SK-N-SH (cell line): ENCODE measurements at regions not wholly inside any gene's neighbourhood (a gene's known extent, or its start where the extent isn't known, plus 50 kb on each side); places are given as distances from the start of the nearest gene placed in this dataset.

Experiments
- CTCF ChIA-PET: fragments of 300-600, 350-600 bp; formaldehyde crosslinking; extraction: SDS; loops from one replicate; lab custom pipeline; 2021; lab: Yijun Ruan, JAX
- POLR2A ChIA-PET: fragments of 350-600 bp; sonication (Branson Sonifier 250); formaldehyde crosslinking; extraction: SDS; loops from one replicate; lab custom pipeline; 2020; ENCODE audit warnings: antibody characterized with exemption, inconsistent platforms; lab: Yijun Ruan, JAX
- DNase-seq: peaks from one replicate; pipeline ENCODE4 v3.0.0; 2012
- H2AFZ ChIP-seq: fragments of 200-600 bp; sonication (generic); 2 replicates; pipeline ENCODE4 v1.8.1; 2016; ENCODE audit warnings: antibody characterized with exemption, mild to moderate bottlenecking, low read depth
- H3F3A ChIP-seq: fragments of 200-600 bp; sonication (generic); replicated peaks from 2 replicates; pipeline ENCODE3; 2016; ENCODE audit warnings: antibody characterized with exemption, mild to moderate bottlenecking; ENCODE audit not compliant: insufficient read depth
- H3K27ac ChIP-seq, 2 experiments: fragments of 200-500 bp in 1 of 2; fragments of 200-600 bp in 1 of 2; sonication (Bioruptor generic) in 1 of 2; sonication (generic), shearing (Covaris generic) in 1 of 2; 2 replicates each; pipeline versions ENCODE4 v1.5.1 to v1.6.1; 2014 to 2016; ENCODE audit warnings: low read depth in 2 of 2, inconsistent platforms in 1 of 2, low read length in 1 of 2, mild to moderate bottlenecking in 1 of 2, mixed read lengths in 1 of 2
- H3K27me3 ChIP-seq: fragments of 200-600 bp; sonication (generic), shearing (Covaris generic); 2 replicates; pipeline ENCODE4 v1.6.1; 2016; ENCODE audit warnings: mixed run types; ENCODE audit not compliant: insufficient read depth
- H3K36me3 ChIP-seq, 2 experiments: fragments of 200-500 bp in 1 of 2; fragments of 200-600 bp in 1 of 2; sonication (Bioruptor generic) in 1 of 2; sonication (generic) in 1 of 2; replicated peaks in 1 of 2; 2 replicates each; pipeline versions ENCODE3 to v1.5.1; 2014 to 2016; ENCODE audit warnings: low read length in 1 of 2, mild to moderate bottlenecking in 1 of 2; ENCODE audit not compliant: insufficient read depth in 2 of 2, control insufficient read depth in 1 of 2
- H3K4me1 ChIP-seq, 2 experiments: fragments of 200-500 bp in 1 of 2; fragments of 200-600 bp in 1 of 2; sonication (Bioruptor generic) in 1 of 2; sonication (generic), shearing (Covaris generic) in 1 of 2; 2 replicates each; pipeline versions ENCODE4 v1.5.1 to v1.6.1; 2014 to 2016; ENCODE audit warnings: low read depth in 1 of 2, low read length in 1 of 2, mixed run types in 1 of 2; ENCODE audit not compliant: insufficient read depth in 2 of 2, control insufficient read depth in 1 of 2
- H3K4me2 ChIP-seq: fragments of 200-600 bp; sonication (generic), shearing (Covaris generic); 2 replicates; pipeline ENCODE4 v1.6.1; 2017; ENCODE audit warnings: mixed run types
- H3K4me3 ChIP-seq, 2 experiments: fragments of 200-500 bp in 1 of 2; fragments of 200-600 bp in 1 of 2; sonication (Bioruptor generic) in 1 of 2; sonication (generic), shearing (Covaris generic) in 1 of 2; 2 replicates each; pipeline versions ENCODE4 v1.5.1 to v1.8.1; 2014 to 2016; ENCODE audit warnings: low read depth in 2 of 2, inconsistent platforms in 1 of 2, low read length in 1 of 2, mild to moderate bottlenecking in 1 of 2, mixed read lengths in 1 of 2, moderate library complexity in 1 of 2
- H3K79me2 ChIP-seq: fragments of 200-600 bp; sonication (generic); 2 replicates; pipeline ENCODE4 v1.8.1; 2017; ENCODE audit warnings: mild to moderate bottlenecking; ENCODE audit not compliant: insufficient read depth
- H3K9ac ChIP-seq: fragments of 200-600 bp; sonication (generic); 2 replicates; pipeline ENCODE4 v1.6.1; 2017; ENCODE audit warnings: mixed run types
- H3K9me2 ChIP-seq: fragments of 200-600 bp; sonication (generic); 2 replicates; pipeline ENCODE4 v1.6.1; 2017; ENCODE audit warnings: mixed run types
- H3K9me3 ChIP-seq: fragments of 200-600 bp; sonication (generic); 2 replicates; pipeline ENCODE4 v1.6.1; 2017; ENCODE audit warnings: mixed run types, mild to moderate bottlenecking, moderate library complexity
- H4K20me1 ChIP-seq: fragments of 200-600 bp; sonication (generic); 2 replicates; pipeline ENCODE4 v1.6.1; 2017; ENCODE audit warnings: mild to moderate bottlenecking, mixed run types; ENCODE audit not compliant: insufficient read depth
- CHD2 ChIP-seq: fragments of 150-350 bp; IDR thresholded peaks from 2 replicates; pipeline ENCODE4 v1.6.1; 2018; ENCODE audit warnings: low read length; ENCODE audit not compliant: partially characterized antibody
- CTCF ChIP-seq: fragments of 200-600 bp; sonication (generic); IDR thresholded peaks from 2 replicates; pipeline ENCODE4 v1.6.1; 2017; ENCODE audit warnings: antibody characterized with exemption, mild to moderate bottlenecking, moderate library complexity
- ELF1 ChIP-seq: IDR thresholded peaks from 2 replicates; pipeline ENCODE4 v1.4.0; 2012
- EP300 ChIP-seq, 2 experiments: IDR thresholded peaks; 2 replicates each; pipeline versions ENCODE4 v1.4.0 to v1.6.1; 2012; ENCODE audit warnings: borderline replicate concordance in 1 of 2, low read depth in 1 of 2, low read length in 1 of 2
- EZH2phosphoT487 ChIP-seq: fragments of 200-600 bp; sonication (generic); IDR thresholded peaks from 2 replicates; pipeline ENCODE4 v1.6.1; 2017; ENCODE audit warnings: low read depth, mixed run types, mild to moderate bottlenecking, antibody characterized with exemption, moderate library complexity, borderline replicate concordance
- FOSL2 ChIP-seq: IDR thresholded peaks from 2 replicates; pipeline ENCODE4 v1.4.0; 2012; ENCODE audit warnings: low read depth, mild to moderate bottlenecking, moderate library complexity, borderline replicate concordance
- GABPA ChIP-seq: IDR thresholded peaks from 2 replicates; pipeline ENCODE4 v1.4.0; 2012; ENCODE audit warnings: low read depth, mild to moderate bottlenecking
- JUND ChIP-seq: IDR thresholded peaks from 2 replicates; pipeline ENCODE4 v1.4.0; 2012
- MAX ChIP-seq: IDR thresholded peaks from 2 replicates; pipeline ENCODE4 v1.4.0; 2012; ENCODE audit warnings: low read depth
- NFIC ChIP-seq: IDR thresholded peaks from 2 replicates; pipeline ENCODE4 v1.4.0; 2012; ENCODE audit warnings: borderline replicate concordance
- NRF1 ChIP-seq: IDR thresholded peaks from 2 replicates; pipeline ENCODE4 v1.6.1; 2012; ENCODE audit warnings: low read depth, mild to moderate bottlenecking, low read length
- SMC3 ChIP-seq: IDR thresholded peaks from 2 replicates; pipeline ENCODE4 v1.6.1; 2012; ENCODE audit warnings: low read depth, low read length, improper control_type of control experiment
- USF1 ChIP-seq: IDR thresholded peaks from 2 replicates; pipeline ENCODE4 v1.4.0; 2012; ENCODE audit warnings: low read depth, borderline replicate concordance
- USF2 ChIP-seq: fragments of 150-350 bp; IDR thresholded peaks from 2 replicates; pipeline ENCODE4 v1.6.1; 2017; ENCODE audit warnings: antibody characterized with exemption, low read length, low read depth, borderline replicate concordance
- ZBTB33 ChIP-seq: IDR thresholded peaks from 2 replicates; pipeline ENCODE4 v1.4.0; 2012; ENCODE audit warnings: low read depth, borderline replicate concordance
- WGBS: methylation state at CpG from one replicate; pipeline ENCODE4 v1.1.6; 2017; ENCODE audit warnings: low lambda C conversion rate; 5-methylcytosine and 5-hydroxymethylcytosine counted together

DNA sequence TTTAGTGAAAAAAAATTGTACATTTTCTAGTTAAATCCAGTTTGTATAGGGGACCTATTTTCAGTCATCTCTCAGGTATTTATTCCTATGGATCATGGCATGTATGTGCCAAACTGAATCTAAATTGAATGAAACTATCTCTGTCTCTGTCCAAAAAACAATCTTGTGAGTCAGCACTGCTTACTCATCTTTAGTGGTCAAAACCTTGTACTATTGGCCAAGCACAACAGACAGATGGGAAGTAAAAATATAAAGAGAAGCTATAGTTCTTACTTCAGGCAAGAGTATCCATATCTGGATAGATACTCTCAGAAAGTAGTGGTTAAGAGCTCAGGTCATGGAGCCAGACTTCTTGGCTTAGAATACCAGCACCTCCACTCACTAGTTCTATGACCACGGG lies 76.0 kb upstream of the KLHL14 start:
- no peak for TF ChIP-seq USF2
- TF ChIP-seq NFIC, result no peak
- TF ChIP-seq MAX, result no peak
- TF ChIP-seq USF1, result no peak
- TF ChIP-seq NRF1, result no peak
- TF ChIP-seq JUND, result no peak
- no peak for TF ChIP-seq CHD2
- no peak for TF ChIP-seq CTCF
- no peak for TF ChIP-seq ELF1
- TF ChIP-seq ZBTB33, result no peak
- no peak for TF ChIP-seq EZH2phosphoT487
- TF ChIP-seq SMC3, result no peak
- TF ChIP-seq FOSL2, result no peak
- TF ChIP-seq GABPA, result no peak
- no peak for TF ChIP-seq EP300 (IDR thresholded peaks at IDR 0.05; ENCODE audit: borderline replicate concordance in 1 of 2, low read depth in 1 of 2, low read length in 1 of 2)
- no peaks in the 10 kb centered on the region for H3F3A ChIP-seq
- no peaks in the 10 kb centered on the region for H3K79me2 ChIP-seq
- no peaks in the 10 kb centered on the region for H3K36me3 ChIP-seq
- 25% methylated on average over 1 of the region's 1 CpG for WGBS
- POLR2A ChIA-PET, result interaction anchor here (0.5 kb wide), 1 partner anchor 238 kb away, joined by 3 read pairs; no protein-coding TSS in a partner anchor
- H3K9me3 ChIP-seq, result no peaks in the 10 kb centered on the region
- no peaks in the 10 kb centered on the region for H3K27me3 ChIP-seq
- no peak overlapping the region for H3K4me2 ChIP-seq
- no peak overlapping the region for H3K9ac ChIP-seq
- CTCF ChIA-PET, result no interaction called here
- no peaks in the 10 kb centered on the region for H3K4me1 ChIP-seq
- no peak for DNase-seq
- no peak overlapping the region for H3K27ac ChIP-seq
- H3K4me3 ChIP-seq, result no peak overlapping the region
- H3K9me2 ChIP-seq, result no peaks in the 10 kb centered on the region
- no peak overlapping the region for H2AFZ ChIP-seq
- no peaks in the 10 kb centered on the region for H4K20me1 ChIP-seq
